ENCODE measurements at regions not wholly inside any gene's neighbourhood (a gene's known extent, or its start where the extent isn't known, plus 50 kb on each side); places are given as distances from the start of the nearest gene placed in this dataset.
A peak's percentile ranks its signal among the peaks of the same experiment; 100 is the strongest.
"Not testable (repeated sequence)": the region's sequence is repeated elsewhere in the genome, so short reads cannot be mapped to it uniquely, and the experiment has no call there.

DNA sequence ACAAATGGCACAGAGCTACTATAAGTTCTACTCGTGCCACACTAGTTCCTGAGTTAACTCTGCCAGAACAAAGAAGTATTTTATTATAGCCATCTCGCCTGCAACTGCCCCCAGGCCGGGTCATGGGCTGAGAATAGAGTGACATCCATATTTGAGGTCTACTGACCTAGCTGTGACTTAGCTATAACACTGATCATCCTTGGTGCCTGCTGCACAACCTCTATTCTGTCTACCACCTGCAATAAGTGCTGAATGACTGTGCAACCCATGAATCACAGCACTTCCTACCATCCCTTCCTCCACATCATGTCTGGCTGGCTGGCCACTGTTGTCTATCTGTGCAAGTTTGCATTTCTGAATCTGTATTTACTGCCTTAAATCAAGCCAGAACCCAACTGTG lies 506.5 kb upstream of the TBL1XR1 start:
- TF ChIP-seq CTCF (IDR thresholded peaks at IDR 0.05), result no peak
- Mint-ChIP-seq H3K4me1 (ENCODE audit: low read depth) (peaks cover 14% of the 10 kb centered on the region), H3K36me3 (ENCODE audit: low read depth) (no peaks in the 10 kb centered on the region), H3K9me3 (ENCODE audit: low read depth) (no peaks in the 10 kb centered on the region), H3K27ac (ENCODE audit: unreplicated experiment) (no peak overlapping the region), H3K4me3 (ENCODE audit: unreplicated experiment) (no peak overlapping the region), H3K27me3 (ENCODE audit: low read depth) (no peaks in the 10 kb centered on the region)
- DNase-seq (ENCODE audit: low spot score), result no peak

GRCh38 chr3:177705976-177706823 lies 508.9 kb upstream of the TBL1XR1 start:
- Mint-ChIP-seq H3K4me3 (ENCODE audit: unreplicated experiment) (no peak overlapping the region), H3K4me1 (ENCODE audit: low read depth) (peaks cover 18% of the 10 kb centered on the region), H3K36me3 (ENCODE audit: low read depth) (no peaks in the 10 kb centered on the region), H3K27ac (ENCODE audit: unreplicated experiment) (peak overlapping the region; percentile 71), H3K27me3 (ENCODE audit: low read depth) (no peaks in the 10 kb centered on the region), H3K9me3 (ENCODE audit: low read depth) (no peaks in the 10 kb centered on the region)
- no peak for TF ChIP-seq CTCF (IDR thresholded peaks at IDR 0.05)
- DNase-seq (ENCODE audit: low spot score), result no peak

DNA sequence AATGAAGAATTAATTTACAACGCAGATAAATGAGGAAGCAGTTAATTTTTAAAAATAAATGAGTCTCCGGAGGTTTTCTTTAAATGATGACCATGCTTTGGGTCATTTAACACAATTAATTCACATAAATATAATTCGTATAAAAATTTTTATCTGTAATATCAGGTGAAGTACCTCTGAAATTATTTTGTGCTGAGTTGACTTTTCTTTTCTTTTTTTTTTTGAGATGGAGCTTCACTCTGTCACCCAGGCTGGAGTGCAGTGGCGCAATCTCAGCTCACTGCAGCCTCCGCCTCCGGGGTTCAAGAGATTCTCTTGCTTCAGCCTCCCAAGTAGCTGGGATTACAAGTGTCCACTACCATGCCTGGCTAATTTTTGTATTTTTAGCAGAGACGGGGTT lies 512.2 kb upstream of the TBL1XR1 start:
- peaks cover 36% of the 10 kb centered on the region for H3K4me1 Mint-ChIP-seq (ENCODE audit: low read depth)
- not testable (repeated sequence) for H3K27me3 Mint-ChIP-seq (ENCODE audit: low read depth); H3K4me3 Mint-ChIP-seq (ENCODE audit: unreplicated experiment); H3K36me3 Mint-ChIP-seq (ENCODE audit: low read depth); H3K9me3 Mint-ChIP-seq (ENCODE audit: low read depth); DNase-seq (ENCODE audit: low spot score); H3K27ac Mint-ChIP-seq (ENCODE audit: unreplicated experiment)

GRCh38 chr3:177710506-177710905 lies 513.2 kb upstream of the TBL1XR1 start:
- H3K4me3 Mint-ChIP-seq (ENCODE audit: unreplicated experiment), result no peak overlapping the region
- no peaks in the 10 kb centered on the region for H3K27me3 Mint-ChIP-seq (ENCODE audit: low read depth)
- H3K36me3 Mint-ChIP-seq (ENCODE audit: low read depth), result no peaks in the 10 kb centered on the region
- H3K4me1 Mint-ChIP-seq (ENCODE audit: low read depth), result peaks cover 41% of the 10 kb centered on the region
- H3K27ac Mint-ChIP-seq (ENCODE audit: unreplicated experiment), result no peak overlapping the region
- H3K9me3 Mint-ChIP-seq (ENCODE audit: low read depth), result no peaks in the 10 kb centered on the region
- no peak for DNase-seq (ENCODE audit: low spot score)
- TF ChIP-seq CTCF (IDR thresholded peaks at IDR 0.05), result no peak

DNA sequence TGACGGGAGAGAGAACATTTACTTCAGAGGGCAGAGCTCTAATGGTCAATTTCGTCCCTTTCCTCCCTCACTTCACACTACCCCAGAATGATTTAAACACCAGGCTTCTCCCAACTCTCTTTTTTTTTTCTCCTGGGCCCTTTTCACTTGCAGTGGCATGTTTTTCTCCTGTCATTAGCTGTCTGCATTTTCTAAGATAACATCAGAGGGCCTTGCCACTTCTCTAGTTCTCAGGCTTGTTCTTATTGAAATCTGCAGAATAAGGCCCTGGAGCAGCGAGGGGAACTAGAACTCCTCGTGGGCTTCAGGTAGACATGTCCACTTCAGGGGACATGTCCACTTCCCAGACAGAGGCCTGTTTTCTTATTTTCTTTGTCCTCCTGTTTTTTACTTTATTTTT lies 514.4 kb upstream of the TBL1XR1 start:
- Mint-ChIP-seq H3K27me3 (ENCODE audit: low read depth) (no peaks in the 10 kb centered on the region), H3K4me3 (ENCODE audit: unreplicated experiment) (no peak overlapping the region), H3K9me3 (ENCODE audit: low read depth) (no peaks in the 10 kb centered on the region), H3K36me3 (ENCODE audit: low read depth) (no peaks in the 10 kb centered on the region), H3K4me1 (ENCODE audit: low read depth) (peaks cover 36% of the 10 kb centered on the region), H3K27ac (ENCODE audit: unreplicated experiment) (no peak overlapping the region)
- TF ChIP-seq CTCF (IDR thresholded peaks at IDR 0.05), result no peak
- DNase-seq (ENCODE audit: low spot score), result no peak

Measured in chondrocyte (in vitro differentiated cells).